ENCODE measurements at regions not wholly inside any gene's neighbourhood (a gene's known extent, or its start where the extent isn't known, plus 50 kb on each side); places are given as distances from the start of the nearest gene placed in this dataset.
A peak's percentile ranks its signal among the peaks of the same experiment; 100 is the strongest.
"Not testable (repeated sequence)": the region's sequence is repeated elsewhere in the genome, so short reads cannot be mapped to it uniquely, and the experiment has no call there.

DNA sequence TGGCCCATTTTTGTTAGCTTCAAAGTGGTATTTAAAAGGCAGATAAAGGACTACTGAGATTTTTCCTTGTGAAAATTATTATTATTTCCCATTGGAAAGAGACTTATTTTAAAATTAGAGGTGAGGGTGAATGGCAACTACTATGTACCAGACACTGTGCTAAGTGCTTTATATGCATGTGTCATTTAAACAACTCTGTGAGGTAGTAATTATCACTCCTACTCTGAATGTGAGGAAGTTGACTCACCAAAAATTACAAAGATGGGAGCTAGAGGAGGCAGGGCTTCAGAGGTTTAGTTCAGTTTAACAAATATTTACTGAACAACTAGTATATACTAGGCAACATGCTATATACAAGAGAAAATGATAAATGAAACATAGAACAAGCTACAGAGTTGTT, 78.2 kb downstream of the MSL3 start:
- H3K27me3 ChIP-seq (replicated peaks) = no peaks in the 10 kb centered on the region
- H3K36me3 ChIP-seq = no peaks in the 10 kb centered on the region
- DNase-seq (ENCODE audit: low read depth in 1 of 2, low spot score in 2 of 2) = no peak
- H3K9me3 ChIP-seq (replicated peaks) = no peaks in the 10 kb centered on the region
- no peak overlapping the region for H3K27ac ChIP-seq
- no peaks in the 10 kb centered on the region for H3K4me1 ChIP-seq (replicated peaks)
- no peak overlapping the region for H3K4me3 ChIP-seq

DNA sequence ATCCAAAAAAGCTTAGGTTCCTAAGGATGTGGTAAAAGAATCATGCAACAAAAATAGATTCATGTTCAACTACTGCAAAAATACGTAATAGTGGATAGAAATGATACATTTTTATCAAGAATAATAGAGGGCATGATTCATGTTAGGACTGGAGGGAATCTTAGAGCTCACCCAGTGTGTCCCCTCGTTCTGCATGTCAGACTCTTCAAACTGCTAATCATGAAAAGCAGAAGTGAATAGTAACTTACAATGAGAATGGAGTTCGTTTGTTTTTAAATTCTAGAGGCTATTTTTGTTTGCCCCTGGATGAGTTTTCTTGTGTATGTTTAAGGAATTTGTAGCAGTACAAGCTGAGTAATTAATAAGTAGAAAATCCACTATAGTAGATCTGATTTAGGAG, 79.4 kb downstream of the MSL3 start:
- Histone ChIP-seq H3K9me3 (replicated peaks) (no peaks in the 10 kb centered on the region), H3K27ac (no peak overlapping the region), H3K36me3 (no peaks in the 10 kb centered on the region), H3K27me3 (replicated peaks) (no peaks in the 10 kb centered on the region), H3K4me1 (replicated peaks) (no peaks in the 10 kb centered on the region), H3K4me3 (no peak overlapping the region)
- no peak for DNase-seq (ENCODE audit: low read depth in 1 of 2, low spot score in 2 of 2)

DNA sequence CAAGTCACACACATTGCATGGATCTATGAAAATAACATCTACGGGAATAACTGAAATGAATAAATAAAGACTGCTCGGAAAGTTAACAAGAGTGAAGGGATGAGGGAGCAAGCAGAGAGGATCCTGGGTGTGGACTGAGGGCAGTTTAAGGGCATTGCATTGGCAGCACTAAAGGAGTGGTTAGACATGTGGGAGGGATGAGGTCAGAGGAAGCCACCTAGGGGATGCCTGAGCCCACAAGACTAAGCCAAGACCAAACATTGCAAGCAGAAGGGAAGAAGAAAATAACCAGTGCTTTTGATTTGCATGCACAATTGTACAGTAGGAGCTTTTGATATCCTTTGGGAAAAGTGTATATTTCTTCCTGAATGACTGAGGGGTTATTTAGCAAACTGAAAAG, 106.1 kb downstream of the MSL3 start:
- no peaks in the 10 kb centered on the region for H3K27me3 ChIP-seq (replicated peaks)
- no peaks in the 10 kb centered on the region for H3K4me1 ChIP-seq (replicated peaks)
- H3K27ac ChIP-seq = no peak overlapping the region
- DNase-seq (ENCODE audit: low read depth in 1 of 2, low spot score in 2 of 2) = no peak
- no peaks in the 10 kb centered on the region for H3K9me3 ChIP-seq (replicated peaks)
- no peak overlapping the region for H3K4me3 ChIP-seq
- H3K36me3 ChIP-seq = no peaks in the 10 kb centered on the region

- Histone ChIP-seq H3K4me3 (no peak overlapping the region), H3K27ac (no peak overlapping the region), H3K27me3 (replicated peaks) (no peaks in the 10 kb centered on the region), H3K4me1 (replicated peaks) (no peaks in the 10 kb centered on the region), H3K36me3 (no peaks in the 10 kb centered on the region), H3K9me3 (replicated peaks) (no peaks in the 10 kb centered on the region)
- DNase-seq (ENCODE audit: low read depth in 1 of 2, low spot score in 2 of 2) = no peak
Observed at GRCh38 chrX:11867610-11868345, 109.7 kb downstream of the MSL3 start.

- Histone ChIP-seq H3K4me3 (no peak overlapping the region), H3K4me1 (replicated peaks) (no peaks in the 10 kb centered on the region), H3K36me3 (no peaks in the 10 kb centered on the region), H3K27me3 (replicated peaks) (no peaks in the 10 kb centered on the region), H3K9me3 (replicated peaks) (no peaks in the 10 kb centered on the region), H3K27ac (no peak overlapping the region)
- DNase-seq (ENCODE audit: low read depth in 1 of 2, low spot score in 2 of 2) = no peak
Observed at GRCh38 chrX:11870789-11871188, 112.8 kb downstream of the MSL3 start.

DNA sequence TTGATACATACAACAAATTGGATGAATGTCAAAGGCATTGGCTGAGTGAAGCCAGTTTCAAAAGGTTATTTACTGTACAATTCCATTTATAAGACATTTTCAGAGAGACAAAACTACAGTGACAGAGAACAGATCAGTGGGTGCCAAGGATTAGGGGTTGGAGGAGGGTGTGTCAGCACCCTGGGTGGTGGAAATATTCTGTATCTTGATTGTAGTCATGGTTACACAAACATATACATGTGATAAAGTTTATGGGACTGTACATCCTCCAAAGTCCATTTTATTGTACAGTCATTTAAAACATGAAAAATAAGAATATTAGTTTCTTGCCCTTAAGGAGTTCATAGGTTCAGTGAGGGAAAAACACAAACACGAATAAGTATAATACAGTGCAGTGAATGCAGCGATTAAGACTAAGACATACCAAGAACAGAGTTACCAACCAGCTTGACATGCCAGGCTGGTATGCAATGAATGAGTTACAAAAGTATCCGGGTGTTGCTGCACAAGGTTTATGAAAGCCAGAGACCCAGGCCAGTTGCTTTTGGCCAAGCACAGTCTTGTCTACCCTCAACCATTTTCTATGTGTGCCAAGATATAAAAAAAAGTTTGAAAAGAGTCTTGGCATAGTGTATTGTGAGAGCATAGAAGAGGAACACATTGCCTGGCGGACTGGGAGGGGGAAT, 123.6 kb downstream of the MSL3 start:
- peaks cover 5% of the 10 kb centered on the region for H3K4me1 ChIP-seq (replicated peaks)
- H3K27ac ChIP-seq = no peak overlapping the region
- DNase-seq (ENCODE audit: low read depth in 1 of 2, low spot score in 2 of 2) = no peak
- no peaks in the 10 kb centered on the region for H3K27me3 ChIP-seq (replicated peaks)
- no peaks in the 10 kb centered on the region for H3K36me3 ChIP-seq
- H3K4me3 ChIP-seq = no peak overlapping the region
- no peaks in the 10 kb centered on the region for H3K9me3 ChIP-seq (replicated peaks)

DNA sequence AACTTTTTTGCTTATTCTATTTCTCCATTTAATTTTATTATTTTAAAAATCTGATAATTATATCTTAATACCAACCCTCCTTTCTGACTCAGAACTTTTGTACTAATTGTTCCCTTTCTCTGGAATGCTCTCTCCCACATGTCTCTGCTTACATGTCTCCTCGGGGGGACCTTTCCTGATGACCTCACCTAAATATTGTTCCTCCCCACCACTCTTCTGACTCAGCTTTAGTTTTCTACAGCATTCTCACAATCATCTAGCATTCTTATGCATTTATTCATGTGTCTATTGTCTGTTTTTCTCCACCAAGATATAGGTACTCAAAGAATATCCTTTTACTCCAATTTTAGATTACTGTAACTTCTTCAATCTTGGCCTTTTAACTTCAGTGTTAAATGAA, 128.7 kb downstream of the MSL3 start:
- Histone ChIP-seq H3K27me3 (replicated peaks) (no peaks in the 10 kb centered on the region), H3K27ac (peak overlapping the region; percentile 54), H3K4me3 (no peak overlapping the region), H3K36me3 (no peaks in the 10 kb centered on the region), H3K9me3 (replicated peaks) (no peaks in the 10 kb centered on the region), H3K4me1 (replicated peaks) (peaks cover 13% of the 10 kb centered on the region)
- DNase-seq (ENCODE audit: low read depth in 1 of 2, low spot score in 2 of 2) = peak; percentile 44 to 54

DNA sequence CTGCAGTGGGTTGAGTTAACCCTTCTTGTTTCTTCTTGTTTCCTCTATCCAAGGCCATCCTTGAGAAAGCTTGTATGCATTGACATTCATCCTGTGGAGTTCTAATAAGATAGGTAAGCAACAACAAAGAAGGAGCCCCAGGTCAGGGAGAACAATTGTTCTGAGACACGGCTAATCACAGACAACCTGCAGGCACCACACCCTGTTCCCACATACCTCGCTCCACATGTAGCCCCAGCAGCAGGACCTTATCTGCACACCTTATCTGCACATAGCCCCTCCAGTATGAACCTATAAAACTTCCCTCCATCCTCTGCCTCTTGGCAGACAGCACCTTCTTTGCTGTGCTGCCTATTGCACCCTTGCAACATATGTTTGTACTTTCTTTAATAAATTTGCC, 129.1 kb downstream of the MSL3 start:
- no peaks in the 10 kb centered on the region for H3K36me3 ChIP-seq
- no peaks in the 10 kb centered on the region for H3K27me3 ChIP-seq (replicated peaks)
- no peak overlapping the region for H3K4me3 ChIP-seq
- H3K9me3 ChIP-seq (replicated peaks) = no peaks in the 10 kb centered on the region
- H3K27ac ChIP-seq = peak overlapping the region; percentile 50
- peaks cover 13% of the 10 kb centered on the region for H3K4me1 ChIP-seq (replicated peaks)
- DNase-seq (ENCODE audit: low read depth in 1 of 2, low spot score in 2 of 2) = no peak

- Histone ChIP-seq H3K4me1 (replicated peaks) (peaks cover 13% of the 10 kb centered on the region), H3K4me3 (no peak overlapping the region), H3K9me3 (replicated peaks) (no peaks in the 10 kb centered on the region), H3K36me3 (no peaks in the 10 kb centered on the region), H3K27ac (no peak overlapping the region), H3K27me3 (replicated peaks) (no peaks in the 10 kb centered on the region)
- no peak for DNase-seq (ENCODE audit: low read depth in 1 of 2, low spot score in 2 of 2)
Observed at GRCh38 chrX:11888421-11888820, 130.4 kb downstream of the MSL3 start.

GRCh38 chrX:11889791-11890190, 131.8 kb downstream of the MSL3 start:
- Histone ChIP-seq H3K4me1 (replicated peaks) (peaks cover 13% of the 10 kb centered on the region), H3K36me3 (no peaks in the 10 kb centered on the region), H3K27me3 (replicated peaks) (no peaks in the 10 kb centered on the region), H3K4me3 (no peak overlapping the region), H3K27ac (no peak overlapping the region), H3K9me3 (replicated peaks) (no peaks in the 10 kb centered on the region)
- no peak for DNase-seq (ENCODE audit: low read depth in 1 of 2, low spot score in 2 of 2)

DNA sequence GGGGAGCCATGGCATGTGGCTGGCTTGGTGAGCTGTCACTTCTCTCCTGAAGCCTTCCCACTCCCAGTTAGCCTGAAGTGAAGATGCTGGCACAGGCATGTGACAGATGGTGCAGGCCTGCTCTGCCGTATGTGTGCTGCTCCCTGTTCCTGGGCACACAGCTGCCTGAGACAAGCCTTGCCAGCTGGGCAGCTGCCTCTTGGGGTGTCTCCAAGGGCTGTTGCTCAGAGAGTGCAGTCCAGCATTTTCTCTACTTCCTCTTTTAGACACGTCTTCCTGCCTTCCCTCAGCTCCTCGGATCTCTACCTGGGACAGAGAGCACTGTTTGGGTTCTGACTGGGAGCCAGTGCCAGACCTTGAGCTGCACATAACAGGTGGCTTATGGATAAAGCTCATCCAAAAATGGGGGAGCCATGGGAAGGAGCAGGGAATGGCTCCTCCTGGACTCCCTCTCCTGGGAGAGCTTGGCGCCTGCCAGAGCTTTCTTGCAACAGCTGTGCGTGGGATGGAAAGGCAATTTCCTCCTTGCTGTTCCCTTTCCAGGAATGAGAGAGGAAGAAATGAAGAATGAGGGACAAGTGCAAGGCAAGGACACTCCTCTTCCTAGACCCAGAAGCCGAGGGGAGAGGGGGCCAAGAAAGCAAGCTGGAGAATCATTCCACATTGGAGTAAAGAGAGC, 132.9 kb downstream of the MSL3 start:
- Histone ChIP-seq H3K4me3 (no peak overlapping the region), H3K9me3 (replicated peaks) (no peaks in the 10 kb centered on the region), H3K36me3 (no peaks in the 10 kb centered on the region), H3K27me3 (replicated peaks) (no peaks in the 10 kb centered on the region), H3K27ac (no peak overlapping the region), H3K4me1 (replicated peaks) (peaks cover 13% of the 10 kb centered on the region)
- DNase-seq (ENCODE audit: low read depth in 1 of 2, low spot score in 2 of 2) = no peak

DNA sequence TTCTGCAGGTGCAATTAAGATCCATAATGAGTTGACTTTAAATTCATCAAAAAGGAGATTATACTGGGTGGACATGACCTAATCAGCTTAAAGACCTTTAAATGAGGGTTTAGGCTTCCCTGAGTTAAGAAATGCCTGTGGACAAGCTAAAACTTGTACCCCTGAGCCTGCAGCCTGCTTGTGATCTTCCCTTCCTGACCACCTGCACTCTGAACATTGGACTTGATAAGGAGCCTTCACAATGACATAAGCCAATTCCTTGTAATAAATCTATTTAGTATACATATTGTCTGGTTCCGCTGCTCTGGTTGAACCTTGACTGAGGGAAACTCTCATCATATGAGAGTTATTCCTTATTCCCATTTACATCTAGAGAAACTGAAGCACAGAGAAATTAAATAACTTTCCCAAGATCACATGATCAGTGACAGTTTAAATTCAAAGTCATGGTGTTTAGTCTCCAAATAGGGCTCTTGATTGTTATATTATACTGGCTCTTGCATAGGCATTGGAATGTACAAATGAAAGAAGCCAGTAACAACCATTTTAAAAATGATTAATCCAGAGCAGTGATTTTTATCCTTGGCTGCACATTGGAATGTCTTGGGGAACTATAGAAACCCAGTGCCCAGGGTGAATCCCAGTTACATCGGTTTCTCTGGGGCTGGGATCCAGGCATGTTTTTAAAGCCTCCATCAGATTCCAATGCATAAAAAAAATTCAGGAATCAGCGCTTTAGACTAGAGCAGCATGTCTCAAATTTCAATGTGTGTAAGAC, 136.1 kb downstream of the MSL3 start:
- no peaks in the 10 kb centered on the region for H3K36me3 ChIP-seq
- H3K4me3 ChIP-seq = no peak overlapping the region
- H3K9me3 ChIP-seq (replicated peaks) = no peaks in the 10 kb centered on the region
- no peaks in the 10 kb centered on the region for H3K27me3 ChIP-seq (replicated peaks)
- no peak overlapping the region for H3K27ac ChIP-seq
- H3K4me1 ChIP-seq (replicated peaks) = peaks cover 4% of the 10 kb centered on the region
- DNase-seq (ENCODE audit: low read depth in 1 of 2, low spot score in 2 of 2) = no peak

DNA sequence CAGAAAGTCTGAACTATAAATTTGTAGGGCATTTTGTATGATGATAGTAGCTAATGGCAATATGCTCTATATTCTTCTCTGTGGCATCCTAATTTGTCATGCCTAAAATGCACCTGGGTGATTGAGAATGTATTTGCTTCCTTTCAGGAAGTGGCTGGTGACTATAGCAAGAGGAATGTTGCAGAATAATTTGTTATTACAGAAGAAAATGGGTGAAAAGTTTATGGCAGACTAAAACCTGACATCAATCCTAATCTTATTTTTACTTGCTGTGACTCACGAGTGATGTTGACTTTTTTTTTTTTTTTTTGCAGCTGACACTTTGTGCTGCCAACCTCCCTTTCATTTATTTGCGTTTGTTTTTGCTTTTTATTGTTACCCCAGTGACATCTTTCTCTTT, 141.1 kb downstream of the MSL3 start:
- no peaks in the 10 kb centered on the region for H3K27me3 ChIP-seq (replicated peaks)
- H3K9me3 ChIP-seq (replicated peaks) = no peaks in the 10 kb centered on the region
- peak overlapping the region; percentile 28; the same call in 1 of the 2 replicates for H3K27ac ChIP-seq
- peaks cover 7% of the 10 kb centered on the region for H3K4me1 ChIP-seq (replicated peaks)
- no peaks in the 10 kb centered on the region for H3K36me3 ChIP-seq
- H3K4me3 ChIP-seq = no peak overlapping the region
- peak in 1 of 2 experiments; percentile 57 for DNase-seq (ENCODE audit: low read depth in 1 of 2, low spot score in 2 of 2)

DNA sequence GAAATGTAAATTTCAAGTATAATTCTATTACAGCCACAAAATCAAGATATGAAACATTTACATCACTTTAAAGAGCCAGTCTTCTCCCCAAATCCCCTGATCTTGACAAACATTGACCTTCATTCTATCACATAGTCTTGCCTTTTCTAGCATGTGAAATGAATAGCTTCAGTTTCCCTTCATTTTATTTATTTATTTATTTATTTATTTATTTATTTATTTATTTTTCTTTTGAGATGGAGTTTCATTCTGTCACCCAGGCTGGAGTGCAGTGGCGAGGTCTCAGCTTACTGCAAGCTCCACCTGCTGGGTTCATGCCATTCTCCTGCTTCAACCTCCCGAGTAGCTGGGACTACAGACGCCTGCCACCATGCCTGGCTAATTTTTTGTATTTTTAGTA, 147.9 kb downstream of the MSL3 start:
- not testable (repeated sequence) for H3K27ac ChIP-seq; DNase-seq (ENCODE audit: low read depth in 1 of 2, low spot score in 2 of 2); H3K4me1 ChIP-seq (replicated peaks); H3K36me3 ChIP-seq; H3K9me3 ChIP-seq (replicated peaks); H3K4me3 ChIP-seq; H3K27me3 ChIP-seq (replicated peaks)

Measured in SJSA1 (cell line).